ENCODE measurements at regions not wholly inside any gene's neighbourhood (a gene's known extent, or its start where the extent isn't known, plus 50 kb on each side); places are given as distances from the start of the nearest gene placed in this dataset.

GRCh38 chr10:33791272-33791660 lies 456.8 kb upstream of the NRP1 start:
- dilution Hi-C loops (cut with MboI; ENCODE audit: extremely low pct_ligation_motif_present, low sequenced_read_pairs) = no loop called here
- Histone ChIP-seq H3K27ac (ENCODE audit: control insufficient read depth, insufficient read depth, low read length) (no peak overlapping the region), H3K36me3 (ENCODE audit: control insufficient read depth in 2 of 2, extremely low read depth in 1 of 2, insufficient read depth in 2 of 2, low read length in 2 of 2) (no peaks in the 10 kb centered on the region), H3K27me3 (ENCODE audit: control insufficient read depth, extremely low read depth, insufficient read depth, low read length) (no peaks in the 10 kb centered on the region), H3K9me3 (ENCODE audit: control insufficient read depth, low read depth, low read length) (no peaks in the 10 kb centered on the region), H3K9me1 (ENCODE audit: control insufficient read depth, extremely low read depth, insufficient read depth, low read length) (no peaks in the 10 kb centered on the region), H3K4me2 (ENCODE audit: control insufficient read depth, extremely low read depth, insufficient read depth, low read depth, low read length) (no peak overlapping the region), H2AFZ (ENCODE audit: control insufficient read depth, low read length) (no peak overlapping the region), H3K4me3 (ENCODE audit: control insufficient read depth in 2 of 3, extremely low read depth in 1 of 3, insufficient read depth in 2 of 3, low read depth in 1 of 3, low read length in 3 of 3) (no peak overlapping the region), H3K4me1 (ENCODE audit: control insufficient read depth, extremely low read depth, insufficient read depth, low read length) (no peaks in the 10 kb centered on the region), H4K20me1 (ENCODE audit: control insufficient read depth, extremely low read depth, insufficient read depth, low read length) (no peaks in the 10 kb centered on the region), H3K9ac (ENCODE audit: control insufficient read depth, extremely low read depth, insufficient read depth, low read length) (no peak overlapping the region), H3K79me2 (ENCODE audit: control insufficient read depth, insufficient read depth, low read length) (no peaks in the 10 kb centered on the region)
- FAIRE-seq (no peak), DNase-seq (ENCODE audit: low read depth, low spot score) (no peak)
- TF ChIP-seq CTCF (optimal IDR thresholded peaks at IDR 0.05 in 1 of 3, IDR thresholded peaks at IDR 0.05 in 1 of 3, conservative IDR thresholded peaks at IDR 0.05 in 1 of 3; ENCODE audit: extremely low read depth in 1 of 3, insufficient read depth in 2 of 3, low read length in 3 of 3) = no peak
- no peak for TF ChIP-seq EZH2 (IDR thresholded peaks at IDR 0.05; ENCODE audit: low read length)

- H3K79me2 ChIP-seq (ENCODE audit: control insufficient read depth, insufficient read depth, low read length) = no peaks in the 10 kb centered on the region
- dilution Hi-C loops (cut with MboI; ENCODE audit: extremely low pct_ligation_motif_present, low sequenced_read_pairs) = no loop called here
- FAIRE-seq (no peak), DNase-seq (ENCODE audit: low read depth, low spot score) (no peak)
- no peaks in the 10 kb centered on the region for H3K4me1 ChIP-seq (ENCODE audit: control insufficient read depth, extremely low read depth, insufficient read depth, low read length)
- H3K27me3 ChIP-seq (ENCODE audit: control insufficient read depth, extremely low read depth, insufficient read depth, low read length) = no peaks in the 10 kb centered on the region
- no peak overlapping the region for H2AFZ ChIP-seq (ENCODE audit: control insufficient read depth, low read length)
- no peak overlapping the region for H3K27ac ChIP-seq (ENCODE audit: control insufficient read depth, insufficient read depth, low read length)
- H4K20me1 ChIP-seq (ENCODE audit: control insufficient read depth, extremely low read depth, insufficient read depth, low read length) = no peaks in the 10 kb centered on the region
- no peaks in the 10 kb centered on the region for H3K9me3 ChIP-seq (ENCODE audit: control insufficient read depth, low read depth, low read length)
- no peak overlapping the region for H3K4me2 ChIP-seq (ENCODE audit: control insufficient read depth, extremely low read depth, insufficient read depth, low read depth, low read length)
- H3K4me3 ChIP-seq (ENCODE audit: control insufficient read depth in 2 of 3, extremely low read depth in 1 of 3, insufficient read depth in 2 of 3, low read depth in 1 of 3, low read length in 3 of 3) = no peak overlapping the region
- H3K9me1 ChIP-seq (ENCODE audit: control insufficient read depth, extremely low read depth, insufficient read depth, low read length) = no peaks in the 10 kb centered on the region
- TF ChIP-seq CTCF (optimal IDR thresholded peaks at IDR 0.05 in 1 of 3, IDR thresholded peaks at IDR 0.05 in 1 of 3, conservative IDR thresholded peaks at IDR 0.05 in 1 of 3; ENCODE audit: extremely low read depth in 1 of 3, insufficient read depth in 2 of 3, low read length in 3 of 3) = no peak
- TF ChIP-seq EZH2 (IDR thresholded peaks at IDR 0.05; ENCODE audit: low read length) = no peak
- H3K9ac ChIP-seq (ENCODE audit: control insufficient read depth, extremely low read depth, insufficient read depth, low read length) = no peak overlapping the region
- H3K36me3 ChIP-seq (ENCODE audit: control insufficient read depth in 2 of 2, extremely low read depth in 1 of 2, insufficient read depth in 2 of 2, low read length in 2 of 2) = no peaks in the 10 kb centered on the region
Measured at GRCh38 chr10:33790521-33791271, 456.2 kb upstream of the NRP1 start.

All from keratinocyte (primary cell).